ENCODE measurements at regions not wholly inside any gene's neighbourhood (a gene's known extent, or its start where the extent isn't known, plus 50 kb on each side); places are given as distances from the start of the nearest gene placed in this dataset.
"Not testable (repeated sequence)": the region's sequence is repeated elsewhere in the genome, so short reads cannot be mapped to it uniquely, and the experiment has no call there.

- no peaks in the 10 kb centered on the region for H3K36me3 ChIP-seq (ENCODE audit: control insufficient read depth in 1 of 2, insufficient read depth in 2 of 2, low read length in 2 of 2)
- H3K27ac ChIP-seq (ENCODE audit: low read length) = no peak overlapping the region
- H3K4me3 ChIP-seq (ENCODE audit: low read depth in 1 of 2, low read length in 2 of 2) = no peak overlapping the region
- no peaks in the 10 kb centered on the region for H3K27me3 ChIP-seq (ENCODE audit: low read depth, low read length)
- H3K9me3 ChIP-seq (ENCODE audit: control insufficient read depth in 1 of 2, low read length in 2 of 2) = no peaks in the 10 kb centered on the region
- H3K4me1 ChIP-seq (ENCODE audit: control insufficient read depth in 1 of 2, insufficient read depth in 2 of 2, low read length in 2 of 2) = no peaks in the 10 kb centered on the region
Measured at GRCh38 chr4:159677521-159677920, 574.6 kb downstream of the RAPGEF2 start.

GRCh38 chr4:159682996-159683395 lies 580.1 kb downstream of the RAPGEF2 start:
- peaks cover 0 to 17% of the 10 kb centered on the region in 2 donors for H3K4me1 ChIP-seq (ENCODE audit: control insufficient read depth in 1 of 2, insufficient read depth in 2 of 2, low read length in 2 of 2)
- no peak overlapping the region for H3K4me3 ChIP-seq (ENCODE audit: low read depth in 1 of 2, low read length in 2 of 2)
- no peak overlapping the region for H3K27ac ChIP-seq (ENCODE audit: low read length)
- H3K27me3 ChIP-seq (ENCODE audit: low read depth, low read length) = no peaks in the 10 kb centered on the region
- H3K36me3 ChIP-seq (ENCODE audit: control insufficient read depth in 1 of 2, insufficient read depth in 2 of 2, low read length in 2 of 2) = no peaks in the 10 kb centered on the region
- no peaks in the 10 kb centered on the region for H3K9me3 ChIP-seq (ENCODE audit: control insufficient read depth in 1 of 2, low read length in 2 of 2)

GRCh38 chr4:159684061-159684460 lies 581.2 kb downstream of the RAPGEF2 start:
- no peaks in the 10 kb centered on the region for H3K9me3 ChIP-seq (ENCODE audit: control insufficient read depth in 1 of 2, low read length in 2 of 2)
- no peaks in the 10 kb centered on the region for H3K36me3 ChIP-seq (ENCODE audit: control insufficient read depth in 1 of 2, insufficient read depth in 2 of 2, low read length in 2 of 2)
- H3K4me3 ChIP-seq (ENCODE audit: low read depth in 1 of 2, low read length in 2 of 2) = no peak overlapping the region
- H3K4me1 ChIP-seq (ENCODE audit: control insufficient read depth in 1 of 2, insufficient read depth in 2 of 2, low read length in 2 of 2) = peaks cover 0 to 17% of the 10 kb centered on the region in 2 donors
- H3K27me3 ChIP-seq (ENCODE audit: low read depth, low read length) = no peaks in the 10 kb centered on the region
- H3K27ac ChIP-seq (ENCODE audit: low read length) = no peak overlapping the region

- no peaks in the 10 kb centered on the region for H3K9me3 ChIP-seq (ENCODE audit: control insufficient read depth in 1 of 2, low read length in 2 of 2)
- no peaks in the 10 kb centered on the region for H3K27me3 ChIP-seq (ENCODE audit: low read depth, low read length)
- H3K4me3 ChIP-seq (ENCODE audit: low read depth in 1 of 2, low read length in 2 of 2) = no peak overlapping the region
- H3K27ac ChIP-seq (ENCODE audit: low read length) = no peak overlapping the region
- no peaks in the 10 kb centered on the region for H3K36me3 ChIP-seq (ENCODE audit: control insufficient read depth in 1 of 2, insufficient read depth in 2 of 2, low read length in 2 of 2)
- H3K4me1 ChIP-seq (ENCODE audit: control insufficient read depth in 1 of 2, insufficient read depth in 2 of 2, low read length in 2 of 2) = peaks cover 0 to 17% of the 10 kb centered on the region in 2 donors
Measured at GRCh38 chr4:159685340-159686092, 582.6 kb downstream of the RAPGEF2 start.

- Histone ChIP-seq H3K4me3 (ENCODE audit: low read depth in 1 of 2, low read length in 2 of 2) (no peak overlapping the region), H3K9me3 (ENCODE audit: control insufficient read depth in 1 of 2, low read length in 2 of 2) (peaks cover 7 to 13% of the 10 kb centered on the region in 2 donors), H3K36me3 (ENCODE audit: control insufficient read depth in 1 of 2, insufficient read depth in 2 of 2, low read length in 2 of 2) (no peaks in the 10 kb centered on the region), H3K27me3 (ENCODE audit: low read depth, low read length) (no peaks in the 10 kb centered on the region), H3K4me1 (ENCODE audit: control insufficient read depth in 1 of 2, insufficient read depth in 2 of 2, low read length in 2 of 2) (peaks cover 0 to 17% of the 10 kb centered on the region in 2 donors), H3K27ac (ENCODE audit: low read length) (no peak overlapping the region)
Measured at GRCh38 chr4:159689526-159689925, 586.6 kb downstream of the RAPGEF2 start.

GRCh38 chr4:159697322-159698283 lies 594.7 kb downstream of the RAPGEF2 start:
- no peak overlapping the region for H3K27ac ChIP-seq (ENCODE audit: low read length)
- H3K36me3 ChIP-seq (ENCODE audit: control insufficient read depth in 1 of 2, insufficient read depth in 2 of 2, low read length in 2 of 2) = no peaks in the 10 kb centered on the region
- no peaks in the 10 kb centered on the region for H3K4me1 ChIP-seq (ENCODE audit: control insufficient read depth in 1 of 2, insufficient read depth in 2 of 2, low read length in 2 of 2)
- no peaks in the 10 kb centered on the region for H3K27me3 ChIP-seq (ENCODE audit: low read depth, low read length)
- no peak overlapping the region for H3K4me3 ChIP-seq (ENCODE audit: low read depth in 1 of 2, low read length in 2 of 2)
- H3K9me3 ChIP-seq (ENCODE audit: control insufficient read depth in 1 of 2, low read length in 2 of 2) = peaks cover 0 to 5% of the 10 kb centered on the region in 2 donors

GRCh38 chr4:159698336-159698735 lies 595.5 kb downstream of the RAPGEF2 start:
- no peaks in the 10 kb centered on the region for H3K27me3 ChIP-seq (ENCODE audit: low read depth, low read length)
- H3K27ac ChIP-seq (ENCODE audit: low read length) = no peak overlapping the region
- peaks cover 0 to 3% of the 10 kb centered on the region in 2 donors for H3K9me3 ChIP-seq (ENCODE audit: control insufficient read depth in 1 of 2, low read length in 2 of 2)
- H3K4me1 ChIP-seq (ENCODE audit: control insufficient read depth in 1 of 2, insufficient read depth in 2 of 2, low read length in 2 of 2) = no peaks in the 10 kb centered on the region
- H3K36me3 ChIP-seq (ENCODE audit: control insufficient read depth in 1 of 2, insufficient read depth in 2 of 2, low read length in 2 of 2) = no peaks in the 10 kb centered on the region
- no peak overlapping the region for H3K4me3 ChIP-seq (ENCODE audit: low read depth in 1 of 2, low read length in 2 of 2)

- Histone ChIP-seq H3K4me3 (ENCODE audit: low read depth in 1 of 2, low read length in 2 of 2) (no peak overlapping the region), H3K4me1 (ENCODE audit: control insufficient read depth in 1 of 2, insufficient read depth in 2 of 2, low read length in 2 of 2) (no peaks in the 10 kb centered on the region), H3K27me3 (ENCODE audit: low read depth, low read length) (no peaks in the 10 kb centered on the region), H3K9me3 (ENCODE audit: control insufficient read depth in 1 of 2, low read length in 2 of 2) (peaks cover 0 to 3% of the 10 kb centered on the region in 2 donors), H3K27ac (ENCODE audit: low read length) (no peak overlapping the region), H3K36me3 (ENCODE audit: control insufficient read depth in 1 of 2, insufficient read depth in 2 of 2, low read length in 2 of 2) (no peaks in the 10 kb centered on the region)
Measured at GRCh38 chr4:159702200-159702599, 599.3 kb downstream of the RAPGEF2 start.

GRCh38 chr4:159705334-159705733 lies 602.5 kb downstream of the RAPGEF2 start:
- Histone ChIP-seq H3K9me3 (ENCODE audit: control insufficient read depth in 1 of 2, low read length in 2 of 2) (peaks cover 0 to 3% of the 10 kb centered on the region in 2 donors), H3K4me3 (ENCODE audit: low read depth in 1 of 2, low read length in 2 of 2) (no peak overlapping the region), H3K27me3 (ENCODE audit: low read depth, low read length) (no peaks in the 10 kb centered on the region), H3K36me3 (ENCODE audit: control insufficient read depth in 1 of 2, insufficient read depth in 2 of 2, low read length in 2 of 2) (no peaks in the 10 kb centered on the region), H3K4me1 (ENCODE audit: control insufficient read depth in 1 of 2, insufficient read depth in 2 of 2, low read length in 2 of 2) (no peaks in the 10 kb centered on the region), H3K27ac (ENCODE audit: low read length) (no peak overlapping the region)

GRCh38 chr4:159706704-159707103 lies 603.8 kb downstream of the RAPGEF2 start:
- Histone ChIP-seq H3K9me3 (ENCODE audit: control insufficient read depth in 1 of 2, low read length in 2 of 2) (peaks cover 0 to 3% of the 10 kb centered on the region in 2 donors), H3K27me3 (ENCODE audit: low read depth, low read length) (no peaks in the 10 kb centered on the region), H3K4me1 (ENCODE audit: control insufficient read depth in 1 of 2, insufficient read depth in 2 of 2, low read length in 2 of 2) (no peaks in the 10 kb centered on the region), H3K27ac (ENCODE audit: low read length) (no peak overlapping the region), H3K4me3 (ENCODE audit: low read depth in 1 of 2, low read length in 2 of 2) (no peak overlapping the region), H3K36me3 (ENCODE audit: control insufficient read depth in 1 of 2, insufficient read depth in 2 of 2, low read length in 2 of 2) (no peaks in the 10 kb centered on the region)

- not testable (repeated sequence) for H3K27ac ChIP-seq (ENCODE audit: low read length); H3K4me3 ChIP-seq (ENCODE audit: low read depth in 1 of 2, low read length in 2 of 2); H3K4me1 ChIP-seq (ENCODE audit: control insufficient read depth in 1 of 2, insufficient read depth in 2 of 2, low read length in 2 of 2); H3K27me3 ChIP-seq (ENCODE audit: low read depth, low read length); H3K36me3 ChIP-seq (ENCODE audit: control insufficient read depth in 1 of 2, insufficient read depth in 2 of 2, low read length in 2 of 2); H3K9me3 ChIP-seq (ENCODE audit: control insufficient read depth in 1 of 2, low read length in 2 of 2)
Measured at GRCh38 chr4:159715180-159715579, 612.3 kb downstream of the RAPGEF2 start.
